ENCODE measurements at regions not wholly inside any gene's neighbourhood (a gene's known extent, or its start where the extent isn't known, plus 50 kb on each side); places are given as distances from the start of the nearest gene placed in this dataset.

DNA sequence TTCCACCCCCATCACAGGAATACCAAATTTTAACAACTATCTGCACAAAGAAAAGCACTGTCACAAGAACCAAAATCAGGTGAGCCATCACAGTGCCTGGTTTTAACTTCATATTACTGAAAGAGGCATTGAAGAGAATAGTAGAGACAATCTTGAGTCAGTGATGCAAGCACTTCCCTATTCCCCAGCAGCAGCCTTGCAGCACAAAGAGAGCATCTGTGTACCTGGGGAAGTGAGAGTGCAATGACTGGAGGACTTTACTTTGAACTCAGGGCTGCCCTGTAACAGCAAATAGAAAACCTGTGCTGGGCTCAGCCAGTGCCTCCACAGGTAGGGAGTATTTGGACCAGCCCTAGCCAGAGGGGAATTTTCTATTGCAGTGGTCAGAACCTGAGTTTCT, 361.8 kb downstream of the TEX13C start:
- TF ChIP-seq, protein P1, sequence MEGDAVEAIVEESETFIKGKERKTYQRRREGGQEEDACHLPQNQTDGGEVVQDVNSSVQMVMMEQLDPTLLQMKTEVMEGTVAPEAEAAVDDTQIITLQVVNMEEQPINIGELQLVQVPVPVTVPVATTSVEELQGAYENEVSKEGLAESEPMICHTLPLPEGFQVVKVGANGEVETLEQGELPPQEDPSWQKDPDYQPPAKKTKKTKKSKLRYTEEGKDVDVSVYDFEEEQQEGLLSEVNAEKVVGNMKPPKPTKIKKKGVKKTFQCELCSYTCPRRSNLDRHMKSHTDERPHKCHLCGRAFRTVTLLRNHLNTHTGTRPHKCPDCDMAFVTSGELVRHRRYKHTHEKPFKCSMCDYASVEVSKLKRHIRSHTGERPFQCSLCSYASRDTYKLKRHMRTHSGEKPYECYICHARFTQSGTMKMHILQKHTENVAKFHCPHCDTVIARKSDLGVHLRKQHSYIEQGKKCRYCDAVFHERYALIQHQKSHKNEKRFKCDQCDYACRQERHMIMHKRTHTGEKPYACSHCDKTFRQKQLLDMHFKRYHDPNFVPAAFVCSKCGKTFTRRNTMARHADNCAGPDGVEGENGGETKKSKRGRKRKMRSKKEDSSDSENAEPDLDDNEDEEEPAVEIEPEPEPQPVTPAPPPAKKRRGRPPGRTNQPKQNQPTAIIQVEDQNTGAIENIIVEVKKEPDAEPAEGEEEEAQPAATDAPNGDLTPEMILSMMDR (IDR thresholded peaks at IDR 0.05) = no peak
- no peak for TF ChIP-seq POLR2A (IDR thresholded peaks at IDR 0.05)

All from heart left ventricle (tissue), 13 donors.